PC-3 (cell line): ENCODE measurements at regions not wholly inside any gene's neighbourhood (a gene's known extent, or its start where the extent isn't known, plus 50 kb on each side); places are given as distances from the start of the nearest gene placed in this dataset.

ENCODE experiments used
- EZH2 ChIP-seq: fragments of 300-600 bp; sonication (generic); IDR thresholded peaks from one replicate; pipeline ENCODE4 v1.6.1; 2017; ENCODE audit warnings: antibody characterized with exemption, mild to moderate bottlenecking, low read length; ENCODE audit not compliant: unreplicated experiment
- EZH2phosphoT487 ChIP-seq: fragments of 300-600 bp; sonication (generic); IDR thresholded peaks from 2 replicates; pipeline ENCODE4 v1.6.1; 2018; ENCODE audit warnings: mild to moderate bottlenecking, antibody characterized with exemption, low read length, borderline replicate concordance
- TF ChIP-seq, protein P1 (sequence below): fragments of 300-600 bp; sonication (generic); conservative IDR thresholded peaks from 2 replicates; pipeline ENCODE4 v1.5.1; 2017; ENCODE audit warnings: antibody characterized with exemption, low read depth, mild to moderate bottlenecking, low read length

DNA sequence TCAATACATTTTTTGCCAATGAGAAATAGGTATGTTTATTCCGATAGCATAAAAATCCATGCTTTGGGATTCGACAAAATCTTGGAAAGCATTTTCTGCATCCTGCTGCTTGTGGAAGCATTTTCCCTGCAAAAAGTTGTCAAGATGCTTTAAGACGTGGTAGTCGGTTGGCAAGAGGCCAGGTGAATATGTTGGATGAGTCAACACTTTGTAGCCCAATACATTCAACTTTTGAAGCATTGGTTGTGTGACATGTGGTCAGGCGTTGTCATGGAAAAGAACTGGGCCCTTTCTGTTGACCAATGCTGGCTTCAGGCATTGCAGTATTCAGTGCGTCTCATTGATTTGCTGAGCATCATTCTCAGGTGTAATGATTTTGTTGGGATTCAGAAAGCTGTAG, 764.5 kb downstream of the TRIB2 start:
- TF ChIP-seq EZH2 (no peak), EZH2phosphoT487 (no peak)
- TF ChIP-seq, protein P1, sequence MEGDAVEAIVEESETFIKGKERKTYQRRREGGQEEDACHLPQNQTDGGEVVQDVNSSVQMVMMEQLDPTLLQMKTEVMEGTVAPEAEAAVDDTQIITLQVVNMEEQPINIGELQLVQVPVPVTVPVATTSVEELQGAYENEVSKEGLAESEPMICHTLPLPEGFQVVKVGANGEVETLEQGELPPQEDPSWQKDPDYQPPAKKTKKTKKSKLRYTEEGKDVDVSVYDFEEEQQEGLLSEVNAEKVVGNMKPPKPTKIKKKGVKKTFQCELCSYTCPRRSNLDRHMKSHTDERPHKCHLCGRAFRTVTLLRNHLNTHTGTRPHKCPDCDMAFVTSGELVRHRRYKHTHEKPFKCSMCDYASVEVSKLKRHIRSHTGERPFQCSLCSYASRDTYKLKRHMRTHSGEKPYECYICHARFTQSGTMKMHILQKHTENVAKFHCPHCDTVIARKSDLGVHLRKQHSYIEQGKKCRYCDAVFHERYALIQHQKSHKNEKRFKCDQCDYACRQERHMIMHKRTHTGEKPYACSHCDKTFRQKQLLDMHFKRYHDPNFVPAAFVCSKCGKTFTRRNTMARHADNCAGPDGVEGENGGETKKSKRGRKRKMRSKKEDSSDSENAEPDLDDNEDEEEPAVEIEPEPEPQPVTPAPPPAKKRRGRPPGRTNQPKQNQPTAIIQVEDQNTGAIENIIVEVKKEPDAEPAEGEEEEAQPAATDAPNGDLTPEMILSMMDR: no peak
